HEK293 (cell line): ENCODE measurements at regions not wholly inside any gene's neighbourhood (a gene's known extent, or its start where the extent isn't known, plus 50 kb on each side); places are given as distances from the start of the nearest gene placed in this dataset.
A peak's percentile ranks its signal among the peaks of the same experiment; 100 is the strongest.

Experiments used
- BCL11B ChIP-seq: fragments of 450-650 bp; formaldehyde crosslinking; IDR thresholded peaks from 2 replicates; pipeline ENCODE4 v1.5.1; 2016; ENCODE audit warnings: low read depth, missing biosample characterization, missing genetic modification characterization
- FEZF1 ChIP-seq: fragments of 450-650 bp; formaldehyde crosslinking; IDR thresholded peaks from 2 replicates; pipeline ENCODE4 v1.5.1; 2016; ENCODE audit warnings: missing biosample characterization, missing genetic modification characterization
- HOXC10 ChIP-seq: sonication (generic); formaldehyde crosslinking; IDR thresholded peaks from 2 replicates; pipeline ENCODE4 v1.8.1; 2023; ENCODE audit warnings: mild to moderate bottlenecking, missing genetic modification reagents
- MYNN ChIP-seq: fragments of 450-650 bp; formaldehyde crosslinking; IDR thresholded peaks from 2 replicates; pipeline ENCODE4 v1.5.1; 2016; ENCODE audit warnings: missing biosample characterization, missing genetic modification characterization, borderline replicate concordance
- MZF1 ChIP-seq: fragments of 450-650 bp; formaldehyde crosslinking; IDR thresholded peaks from 2 replicates; pipeline ENCODE4 v1.5.1; 2017; ENCODE audit warnings: missing biosample characterization, missing genetic modification characterization, borderline replicate concordance
- REPIN1 ChIP-seq: fragments of 450-650 bp; formaldehyde crosslinking; IDR thresholded peaks from 2 replicates; pipeline ENCODE4 v1.5.1; 2017; ENCODE audit warnings: missing biosample characterization, missing genetic modification characterization, low read depth
- WT1 ChIP-seq: fragments of 450-650 bp; formaldehyde crosslinking; IDR thresholded peaks from 2 replicates; pipeline ENCODE4 v1.5.1; 2016; ENCODE audit warnings: missing biosample characterization, missing genetic modification characterization
- ZNF114 ChIP-seq: fragments of 450-650 bp; formaldehyde crosslinking; IDR thresholded peaks from 2 replicates; pipeline ENCODE4 v1.5.0; 2017; ENCODE audit warnings: missing biosample characterization, missing genetic modification characterization
- ZNF184 ChIP-seq: fragments of 450-650 bp; IDR thresholded peaks from 2 replicates; pipeline ENCODE4 v1.5.1; 2018; ENCODE audit warnings: missing biosample characterization, mild to moderate bottlenecking, missing genetic modification characterization
- ZNF211 ChIP-seq: fragments of 450-650 bp; formaldehyde crosslinking; IDR thresholded peaks from 2 replicates; pipeline ENCODE4 v1.5.1; 2016; ENCODE audit warnings: low read depth, missing biosample characterization, missing genetic modification characterization
- ZNF24 ChIP-seq: fragments of 450-650 bp; formaldehyde crosslinking; IDR thresholded peaks from 2 replicates; pipeline ENCODE4 v1.5.1; 2016; ENCODE audit warnings: missing biosample characterization, missing genetic modification characterization
- ZNF274 ChIP-seq, 2 experiments: fragments of 200-500 bp in 1 of 2; fragments of 450-650 bp in 1 of 2; sonication (Bioruptor generic) in 1 of 2; formaldehyde crosslinking in 1 of 2; IDR thresholded peaks; 2 replicates each; pipeline versions ENCODE4 v1.5.1 to v1.6.1; 2014 to 2016; ENCODE audit warnings: borderline replicate concordance in 1 of 2, inconsistent platforms in 1 of 2, low read length in 1 of 2, missing biosample characterization in 1 of 2, missing genetic modification characterization in 1 of 2
- ZNF391 ChIP-seq: fragments of 450-650 bp; formaldehyde crosslinking; IDR thresholded peaks from 2 replicates; pipeline ENCODE4 v1.5.1; 2016; ENCODE audit warnings: low read depth, missing biosample characterization, missing genetic modification characterization, borderline replicate concordance
- ZNF423 ChIP-seq: fragments of 450-650 bp; formaldehyde crosslinking; IDR thresholded peaks from 2 replicates; pipeline ENCODE4 v1.5.1; 2016; ENCODE audit warnings: missing biosample characterization, missing genetic modification characterization
- ZNF433 ChIP-seq: fragments of 450-650 bp; formaldehyde crosslinking; IDR thresholded peaks from 2 replicates; pipeline ENCODE4 v1.5.1; 2016; ENCODE audit warnings: missing biosample characterization, missing genetic modification characterization, low read depth
- ZNF501 ChIP-seq: fragments of 450-650 bp; formaldehyde crosslinking; IDR thresholded peaks from 2 replicates; pipeline ENCODE4 v1.5.1; 2016; ENCODE audit warnings: missing biosample characterization, missing genetic modification characterization
- ZNF529 ChIP-seq: fragments of 450-650 bp; formaldehyde crosslinking; IDR thresholded peaks from 2 replicates; pipeline ENCODE4 v1.5.1; 2017; ENCODE audit warnings: missing genetic modification characterization, missing biosample characterization; ENCODE audit not compliant: insufficient replicate concordance
- ZNF530 ChIP-seq: fragments of 450-650 bp; formaldehyde crosslinking; IDR thresholded peaks from 2 replicates; pipeline ENCODE4 v1.5.1; 2016; ENCODE audit warnings: low read depth, missing biosample characterization, missing genetic modification characterization
- ZNF558 ChIP-seq: fragments of 450-650 bp; formaldehyde crosslinking; IDR thresholded peaks from 2 replicates; pipeline ENCODE4 v1.5.1; 2016; ENCODE audit warnings: missing biosample characterization, missing genetic modification characterization
- ZNF660 ChIP-seq: fragments of 450-650 bp; IDR thresholded peaks from 2 replicates; pipeline ENCODE4 v1.5.1; 2018; ENCODE audit warnings: missing biosample characterization, mild to moderate bottlenecking, missing genetic modification characterization
- ZNF785 ChIP-seq: fragments of 450-650 bp; formaldehyde crosslinking; IDR thresholded peaks from 2 replicates; pipeline ENCODE4 v1.5.1; 2016; ENCODE audit warnings: missing biosample characterization, missing genetic modification characterization
- TF ChIP-seq, protein P1 (sequence below): fragments of 450-650 bp; formaldehyde crosslinking; IDR thresholded peaks from 2 replicates; pipeline ENCODE4 v1.5.1; 2016; ENCODE audit warnings: missing biosample characterization, missing genetic modification characterization, low read depth
- TF ChIP-seq, protein P2 (sequence below): sonication (generic); formaldehyde crosslinking; IDR thresholded peaks from 2 replicates; pipeline ENCODE4 v1.8.1; 2022; ENCODE audit warnings: mild to moderate bottlenecking, moderate library complexity, missing genetic modification reagents
- TF ChIP-seq, protein P3 (sequence below): fragments of 450-650 bp; formaldehyde crosslinking; IDR thresholded peaks from 2 replicates; pipeline ENCODE4 v1.5.1; 2016; ENCODE audit warnings: missing biosample characterization, missing genetic modification characterization
- TF ChIP-seq, protein P4 (sequence below): fragments of 450-650 bp; formaldehyde crosslinking; IDR thresholded peaks from 2 replicates; pipeline ENCODE4 v1.5.1; 2016; ENCODE audit warnings: missing biosample characterization, missing genetic modification characterization
- TF ChIP-seq, protein P5 (sequence below): fragments of 450-650 bp; formaldehyde crosslinking; optimal IDR thresholded peaks from 2 replicates; pipeline ENCODE3; 2016; ENCODE audit warnings: missing biosample characterization, mild to moderate bottlenecking, missing genetic modification characterization

DNA sequence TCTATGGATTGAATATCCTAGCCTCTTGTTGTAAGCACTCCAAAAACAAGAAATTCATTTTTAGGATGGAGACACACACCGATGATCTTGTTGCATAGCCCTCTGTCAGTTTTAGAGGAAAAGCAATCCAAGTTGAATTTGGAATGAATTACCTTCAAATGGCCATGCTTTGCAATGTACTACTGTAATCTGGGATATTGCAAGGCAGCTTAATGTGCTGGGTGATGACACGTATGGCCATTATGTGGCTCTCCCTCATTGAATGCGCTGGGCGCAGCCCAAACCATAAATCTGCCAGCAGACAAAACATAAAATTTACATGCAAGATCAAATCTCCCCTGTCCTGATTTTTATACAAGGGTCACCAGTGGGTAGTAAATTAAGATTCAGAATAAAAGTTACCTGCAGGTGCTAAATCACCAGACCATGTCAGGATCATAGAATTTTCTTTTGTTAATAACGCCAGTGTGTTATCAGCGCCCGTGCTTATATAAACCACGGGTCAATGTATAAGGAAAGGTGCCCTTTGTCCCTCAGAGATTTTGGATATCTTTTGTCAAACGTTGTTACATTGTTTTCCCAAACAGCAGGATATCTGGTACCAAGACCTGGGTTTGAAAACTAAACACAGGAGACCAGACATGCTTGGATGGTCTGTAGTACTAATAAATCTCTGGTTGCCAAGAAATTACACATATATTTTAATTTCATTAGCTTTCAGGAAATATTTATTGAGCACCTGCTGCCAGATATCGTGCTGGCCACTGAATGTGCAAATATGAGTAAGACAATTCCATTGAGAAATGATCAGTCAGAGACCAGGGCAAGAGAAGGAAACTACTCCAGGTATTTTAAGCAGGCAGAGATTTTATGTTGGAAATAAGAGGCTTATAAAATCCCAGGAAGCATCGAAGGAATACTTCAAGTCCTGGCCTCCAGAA lies 237.1 kb downstream of the EBLN2 start (continued):
- TF ChIP-seq, protein P1, sequence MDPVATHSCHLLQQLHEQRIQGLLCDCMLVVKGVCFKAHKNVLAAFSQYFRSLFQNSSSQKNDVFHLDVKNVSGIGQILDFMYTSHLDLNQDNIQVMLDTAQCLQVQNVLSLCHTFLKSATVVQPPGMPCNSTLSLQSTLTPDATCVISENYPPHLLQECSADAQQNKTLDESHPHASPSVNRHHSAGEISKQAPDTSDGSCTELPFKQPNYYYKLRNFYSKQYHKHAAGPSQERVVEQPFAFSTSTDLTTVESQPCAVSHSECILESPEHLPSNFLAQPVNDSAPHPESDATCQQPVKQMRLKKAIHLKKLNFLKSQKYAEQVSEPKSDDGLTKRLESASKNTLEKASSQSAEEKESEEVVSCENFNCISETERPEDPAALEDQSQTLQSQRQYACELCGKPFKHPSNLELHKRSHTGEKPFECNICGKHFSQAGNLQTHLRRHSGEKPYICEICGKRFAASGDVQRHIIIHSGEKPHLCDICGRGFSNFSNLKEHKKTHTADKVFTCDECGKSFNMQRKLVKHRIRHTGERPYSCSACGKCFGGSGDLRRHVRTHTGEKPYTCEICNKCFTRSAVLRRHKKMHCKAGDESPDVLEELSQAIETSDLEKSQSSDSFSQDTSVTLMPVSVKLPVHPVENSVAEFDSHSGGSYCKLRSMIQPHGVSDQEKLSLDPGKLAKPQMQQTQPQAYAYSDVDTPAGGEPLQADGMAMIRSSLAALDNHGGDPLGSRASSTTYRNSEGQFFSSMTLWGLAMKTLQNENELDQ (tag by site-specific recombination): no peak
- no peak for TF ChIP-seq ZNF433
- TF ChIP-seq WT1 (tag by site-specific recombination): peak; percentile 97
- no peak for TF ChIP-seq ZNF24 (tag by site-specific recombination)
- TF ChIP-seq REPIN1: no peak
- TF ChIP-seq ZNF211 (tag by site-specific recombination): no peak
- TF ChIP-seq ZNF530 (tag by site-specific recombination): no peak
- TF ChIP-seq ZNF391 (tag by site-specific recombination): no peak
- no peak for TF ChIP-seq BCL11B
- no peak for TF ChIP-seq ZNF184 (tag by site-specific recombination)
- TF ChIP-seq ZNF529: no peak
- TF ChIP-seq, protein P2, sequence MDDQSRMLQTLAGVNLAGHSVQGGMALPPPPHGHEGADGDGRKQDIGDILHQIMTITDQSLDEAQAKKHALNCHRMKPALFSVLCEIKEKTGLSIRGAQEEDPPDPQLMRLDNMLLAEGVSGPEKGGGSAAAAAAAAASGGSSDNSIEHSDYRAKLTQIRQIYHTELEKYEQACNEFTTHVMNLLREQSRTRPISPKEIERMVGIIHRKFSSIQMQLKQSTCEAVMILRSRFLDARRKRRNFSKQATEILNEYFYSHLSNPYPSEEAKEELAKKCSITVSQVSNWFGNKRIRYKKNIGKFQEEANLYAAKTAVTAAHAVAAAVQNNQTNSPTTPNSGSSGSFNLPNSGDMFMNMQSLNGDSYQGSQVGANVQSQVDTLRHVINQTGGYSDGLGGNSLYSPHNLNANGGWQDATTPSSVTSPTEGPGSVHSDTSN (CRISPR knock-in tag): no peak
- no peak for TF ChIP-seq ZNF114
- TF ChIP-seq ZNF274 (IDR thresholded peaks at IDR 0.05; ENCODE audit: low read length): no peak
- no peak for TF ChIP-seq ZNF274 (tag by site-specific recombination; IDR thresholded peaks at IDR 0.05; ENCODE audit: borderline replicate concordance)
- TF ChIP-seq ZNF660 (tag by site-specific recombination): 0 out of 2 replicates have a peak, but pooled peaks have one; percentile 31
- no peak; the same call in 1 of the 2 replicates for TF ChIP-seq MYNN
- TF ChIP-seq, protein P3, sequence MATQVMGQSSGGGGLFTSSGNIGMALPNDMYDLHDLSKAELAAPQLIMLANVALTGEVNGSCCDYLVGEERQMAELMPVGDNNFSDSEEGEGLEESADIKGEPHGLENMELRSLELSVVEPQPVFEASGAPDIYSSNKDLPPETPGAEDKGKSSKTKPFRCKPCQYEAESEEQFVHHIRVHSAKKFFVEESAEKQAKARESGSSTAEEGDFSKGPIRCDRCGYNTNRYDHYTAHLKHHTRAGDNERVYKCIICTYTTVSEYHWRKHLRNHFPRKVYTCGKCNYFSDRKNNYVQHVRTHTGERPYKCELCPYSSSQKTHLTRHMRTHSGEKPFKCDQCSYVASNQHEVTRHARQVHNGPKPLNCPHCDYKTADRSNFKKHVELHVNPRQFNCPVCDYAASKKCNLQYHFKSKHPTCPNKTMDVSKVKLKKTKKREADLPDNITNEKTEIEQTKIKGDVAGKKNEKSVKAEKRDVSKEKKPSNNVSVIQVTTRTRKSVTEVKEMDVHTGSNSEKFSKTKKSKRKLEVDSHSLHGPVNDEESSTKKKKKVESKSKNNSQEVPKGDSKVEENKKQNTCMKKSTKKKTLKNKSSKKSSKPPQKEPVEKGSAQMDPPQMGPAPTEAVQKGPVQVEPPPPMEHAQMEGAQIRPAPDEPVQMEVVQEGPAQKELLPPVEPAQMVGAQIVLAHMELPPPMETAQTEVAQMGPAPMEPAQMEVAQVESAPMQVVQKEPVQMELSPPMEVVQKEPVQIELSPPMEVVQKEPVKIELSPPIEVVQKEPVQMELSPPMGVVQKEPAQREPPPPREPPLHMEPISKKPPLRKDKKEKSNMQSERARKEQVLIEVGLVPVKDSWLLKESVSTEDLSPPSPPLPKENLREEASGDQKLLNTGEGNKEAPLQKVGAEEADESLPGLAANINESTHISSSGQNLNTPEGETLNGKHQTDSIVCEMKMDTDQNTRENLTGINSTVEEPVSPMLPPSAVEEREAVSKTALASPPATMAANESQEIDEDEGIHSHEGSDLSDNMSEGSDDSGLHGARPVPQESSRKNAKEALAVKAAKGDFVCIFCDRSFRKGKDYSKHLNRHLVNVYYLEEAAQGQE (tag by site-specific recombination): no peak
- TF ChIP-seq ZNF785: no peak
- 0 out of 2 replicates have a peak, but pooled peaks have one; percentile 28 for TF ChIP-seq ZNF423 (tag by site-specific recombination)
- TF ChIP-seq FEZF1 (tag by site-specific recombination): peak; percentile 96
- no peak for TF ChIP-seq MZF1 (tag by site-specific recombination)
- no peak for TF ChIP-seq HOXC10
- TF ChIP-seq, protein P4, sequence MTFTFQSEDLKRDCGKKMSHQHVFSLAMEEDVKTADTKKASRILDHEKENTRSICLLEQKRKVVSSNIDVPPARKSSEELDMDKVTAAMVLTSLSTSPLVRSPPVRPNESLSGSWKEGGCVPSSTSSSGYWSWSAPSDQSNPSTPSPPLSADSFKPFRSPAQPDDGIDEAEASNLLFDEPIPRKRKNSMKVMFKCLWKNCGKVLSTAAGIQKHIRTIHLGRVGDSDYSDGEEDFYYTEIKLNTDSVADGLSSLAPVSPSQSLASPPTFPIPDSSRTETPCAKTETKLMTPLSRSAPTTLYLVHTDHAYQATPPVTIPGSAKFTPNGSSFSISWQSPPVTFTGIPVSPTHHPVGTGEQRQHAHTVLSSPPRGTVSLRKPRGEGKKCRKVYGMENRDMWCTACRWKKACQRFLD (tag by site-specific recombination): no peak
- TF ChIP-seq, protein P5, sequence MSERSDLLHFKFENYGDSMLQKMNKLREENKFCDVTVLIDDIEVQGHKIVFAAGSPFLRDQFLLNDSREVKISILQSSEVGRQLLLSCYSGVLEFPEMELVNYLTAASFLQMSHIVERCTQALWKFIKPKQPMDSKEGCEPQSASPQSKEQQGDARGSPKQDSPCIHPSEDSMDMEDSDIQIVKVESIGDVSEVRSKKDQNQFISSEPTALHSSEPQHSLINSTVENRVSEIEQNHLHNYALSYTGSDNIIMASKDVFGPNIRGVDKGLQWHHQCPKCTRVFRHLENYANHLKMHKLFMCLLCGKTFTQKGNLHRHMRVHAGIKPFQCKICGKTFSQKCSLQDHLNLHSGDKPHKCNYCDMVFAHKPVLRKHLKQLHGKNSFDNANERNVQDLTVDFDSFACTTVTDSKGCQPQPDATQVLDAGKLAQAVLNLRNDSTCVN (tag by site-specific recombination): no peak
- no peak for TF ChIP-seq ZNF501
- TF ChIP-seq ZNF558: 0 out of 2 replicates have a peak, but pooled peaks have one; percentile 25
- TF ChIP-seq, all 188 proteins: peak for 32
